KBM-7 (cell line): ENCODE measurements at regions not wholly inside any gene's neighbourhood (a gene's known extent, or its start where the extent isn't known, plus 50 kb on each side); places are given as distances from the start of the nearest gene placed in this dataset.

ENCODE experiments used
- DNase-seq: peaks from one replicate; pipeline ENCODE4 v3.0.0-alpha.2; 2015
- in situ Hi-C: fragments of 300-500 bp; cut with MboI; formaldehyde crosslinking; loops from 2 replicates; pipeline ENCODE4 v1.14.3; 2020; ENCODE audit warnings: low sequenced_read_pairs, low pct_unique_long_range_greater_than_20kb, mixed read lengths

- no peak for DNase-seq
- in situ Hi-C loops: no loop called here
These were observed 199.5 kb downstream of the NDFIP2 start for GRCh38 chr13:79680485-79680884.

GRCh38 chr13:79679334-79679733, 198.4 kb downstream of the NDFIP2 start:
- in situ Hi-C loops: no loop called here
- peak; percentile 61 for DNase-seq

GRCh38 chr13:79678100-79678499, 197.1 kb downstream of the NDFIP2 start:
- no peak for DNase-seq
- in situ Hi-C loops: no loop called here

- in situ Hi-C loops: no loop called here
- no peak for DNase-seq
These were observed 195.1 kb downstream of the NDFIP2 start for GRCh38 chr13:79675931-79676660.

- in situ Hi-C loops: no loop called here
- no peak for DNase-seq
These were observed 194.0 kb downstream of the NDFIP2 start for GRCh38 chr13:79674765-79675515.

GRCh38 chr13:79673993-79674377, 193.0 kb downstream of the NDFIP2 start:
- no peak for DNase-seq
- in situ Hi-C loops: no loop called here

- DNase-seq: no peak
- in situ Hi-C loops: no loop called here
These were observed 192.5 kb downstream of the NDFIP2 start for GRCh38 chr13:79673310-79673992.

DNA sequence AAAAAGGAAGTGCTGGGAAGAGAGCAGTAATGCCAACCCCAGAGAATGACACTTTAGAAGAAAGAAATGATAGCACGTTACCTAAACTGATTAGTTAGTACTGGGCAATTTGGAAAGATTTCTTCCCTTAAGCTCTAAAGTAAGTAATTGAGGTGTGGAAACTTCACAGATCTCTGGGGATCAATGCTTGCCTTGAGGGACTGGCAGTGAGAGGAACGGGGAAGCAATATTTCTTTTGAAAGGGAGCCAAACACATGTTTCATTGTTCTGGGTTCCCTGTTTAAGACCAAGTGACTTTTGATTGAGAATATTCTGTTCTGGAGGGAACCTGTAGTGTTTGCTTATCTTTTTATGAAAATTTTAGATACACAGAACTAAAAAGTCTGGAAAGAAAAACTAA, 190.5 kb downstream of the NDFIP2 start:
- no peak for DNase-seq

DNA sequence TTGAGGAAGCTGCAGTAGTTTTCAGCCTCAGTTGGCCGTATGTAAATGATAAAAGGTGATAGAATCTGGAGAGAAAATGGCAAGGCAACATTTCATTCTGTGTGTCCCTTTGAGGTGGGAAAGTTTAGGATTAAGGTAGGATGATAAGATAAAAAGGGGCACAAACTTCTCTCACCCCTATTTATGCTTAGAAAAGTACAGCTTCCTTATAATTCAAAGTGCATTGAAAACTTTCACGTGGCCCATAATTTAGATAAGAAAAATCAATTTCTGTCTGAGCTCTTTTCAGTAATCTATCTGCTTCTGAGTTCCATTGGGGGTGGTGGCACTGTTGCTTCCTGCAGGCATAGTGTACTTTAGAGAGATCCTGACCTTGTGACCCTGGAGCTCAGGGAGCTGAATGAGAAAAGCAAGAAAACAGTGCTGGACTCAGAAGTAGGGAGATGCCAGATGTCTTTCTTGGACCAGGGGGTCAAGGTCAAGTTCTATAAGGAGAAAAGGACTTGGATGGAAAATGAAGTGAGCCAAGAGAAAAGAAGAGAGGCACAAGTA, 187.3 kb downstream of the NDFIP2 start:
- in situ Hi-C loops: no loop called here
- DNase-seq: no peak

More for the DNA sequence above, 190.5 kb downstream of the NDFIP2 start:
- in situ Hi-C loops: no loop called here

GRCh38 chr13:79667771-79668170, 186.8 kb downstream of the NDFIP2 start:
- no peak for DNase-seq
- in situ Hi-C loops: no loop called here

- in situ Hi-C loops: no loop called here
- no peak for DNase-seq
These were observed 183.2 kb downstream of the NDFIP2 start for GRCh38 chr13:79663977-79664636.

DNA sequence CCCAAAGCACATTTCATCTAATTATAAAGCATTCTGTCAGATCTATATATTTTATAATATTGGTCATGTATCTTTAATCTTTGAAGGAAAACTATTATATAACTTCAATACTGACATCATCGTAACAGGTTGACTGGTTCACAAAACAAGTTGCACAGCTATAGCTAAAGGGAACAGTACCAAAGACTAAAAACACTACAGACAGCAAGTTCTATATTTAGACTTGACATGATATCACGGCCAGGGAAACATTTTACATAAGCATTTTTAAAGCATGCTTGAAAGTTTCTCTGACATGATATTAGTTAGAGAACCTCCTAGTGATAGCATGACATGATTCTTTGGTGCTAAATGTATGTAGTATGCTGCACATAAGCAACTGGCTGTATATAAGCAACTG, 182.5 kb downstream of the NDFIP2 start:
- in situ Hi-C loops: no loop called here
- no peak for DNase-seq

- in situ Hi-C loops: no loop called here
- DNase-seq: no peak
These were observed 181.9 kb downstream of the NDFIP2 start for GRCh38 chr13:79662882-79663281.

DNA sequence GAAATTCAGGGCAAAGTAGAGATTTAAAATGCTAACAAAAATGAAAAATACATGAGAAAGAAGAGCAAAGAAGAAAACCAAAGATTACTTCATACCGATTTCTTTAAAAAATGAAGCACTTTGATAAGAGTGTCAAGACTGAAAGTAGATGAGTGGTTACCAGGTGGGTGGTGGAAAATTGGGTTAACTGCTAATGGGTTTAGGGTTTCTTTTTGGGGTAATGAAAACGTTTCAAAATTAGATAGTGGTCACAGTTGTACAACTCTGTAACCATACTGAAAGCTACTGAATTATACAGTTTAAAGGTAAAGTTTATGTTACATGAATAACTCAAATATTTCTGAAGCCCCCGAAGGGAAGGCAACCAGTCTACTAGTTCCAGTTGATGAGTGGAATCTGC, 179.4 kb downstream of the NDFIP2 start:
- in situ Hi-C loops: no loop called here
- DNase-seq: no peak

GRCh38 chr13:79659121-79659521, 178.2 kb downstream of the NDFIP2 start:
- DNase-seq: no peak
- in situ Hi-C loops: no loop called here

DNA sequence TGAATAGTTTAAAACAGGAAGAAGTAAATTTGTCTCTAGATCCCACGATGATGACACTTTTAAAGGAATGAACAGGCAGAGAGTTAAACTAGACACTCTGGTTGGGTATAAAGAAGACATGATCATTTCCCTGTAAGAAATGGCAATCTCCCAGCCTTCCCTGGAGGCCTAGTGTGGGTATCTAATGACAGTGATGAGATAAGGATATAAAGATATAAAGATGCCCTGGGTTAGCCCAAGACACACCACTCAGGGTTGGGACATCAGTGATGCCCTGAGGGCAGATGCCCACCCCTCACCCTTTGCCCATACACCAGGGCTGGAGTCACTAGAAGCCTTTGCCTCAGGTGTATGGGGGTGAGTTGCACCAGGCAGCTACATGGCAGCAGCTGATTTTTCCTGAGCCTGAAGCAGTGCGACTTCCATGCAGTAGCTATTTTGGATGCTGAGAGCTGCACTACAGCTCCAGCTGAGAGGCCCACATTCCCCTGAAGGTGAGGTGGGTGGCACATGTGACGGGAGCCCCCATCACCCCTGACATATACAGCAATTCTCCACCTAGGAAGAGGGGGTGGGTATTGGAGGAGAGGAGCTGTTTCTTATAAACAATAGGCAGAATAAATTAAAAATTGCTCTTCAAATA, 177.5 kb downstream of the NDFIP2 start:
- no peak for DNase-seq
- in situ Hi-C loops: no loop called here

DNA sequence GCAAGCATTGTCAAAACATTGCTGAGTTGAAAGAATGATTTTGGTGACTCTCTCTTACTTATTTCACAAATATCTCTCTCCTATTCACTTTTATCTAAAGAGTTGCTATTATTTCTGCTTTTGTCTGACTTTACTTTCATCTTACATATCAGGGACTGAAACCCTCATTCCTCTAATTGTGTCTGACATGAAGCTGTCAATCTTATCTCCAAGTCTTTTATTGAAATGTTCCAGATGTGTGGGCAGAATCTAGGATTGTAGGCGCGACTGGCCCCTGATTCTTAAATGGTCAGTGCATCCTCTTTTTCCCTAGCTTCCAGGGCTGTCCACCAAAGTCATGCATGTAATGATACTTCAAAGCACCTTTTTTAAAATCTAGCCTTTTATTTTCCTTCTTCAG, 174.6 kb downstream of the NDFIP2 start:
- DNase-seq: no peak
- in situ Hi-C loops: no loop called here

DNA sequence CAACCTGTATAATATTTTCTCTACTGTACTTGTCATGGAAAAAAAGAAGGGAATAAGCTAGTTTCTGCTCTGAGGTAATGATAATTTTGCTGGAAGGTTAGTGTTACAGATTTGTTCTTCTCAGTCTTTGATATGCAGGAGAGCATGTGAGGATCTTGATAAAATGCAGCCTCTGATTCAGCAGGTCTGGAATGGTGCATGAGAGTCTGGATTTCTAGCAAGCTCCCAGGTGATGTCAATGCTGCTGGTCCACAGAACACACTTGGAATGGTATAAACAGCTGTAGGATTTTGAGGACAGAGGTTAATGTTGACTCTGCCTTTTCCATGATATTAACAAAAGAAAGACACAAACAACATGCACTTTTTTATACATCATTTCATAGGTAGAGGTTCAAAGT, 173.6 kb downstream of the NDFIP2 start:
- no peak for DNase-seq
- in situ Hi-C loops: no loop called here

DNA sequence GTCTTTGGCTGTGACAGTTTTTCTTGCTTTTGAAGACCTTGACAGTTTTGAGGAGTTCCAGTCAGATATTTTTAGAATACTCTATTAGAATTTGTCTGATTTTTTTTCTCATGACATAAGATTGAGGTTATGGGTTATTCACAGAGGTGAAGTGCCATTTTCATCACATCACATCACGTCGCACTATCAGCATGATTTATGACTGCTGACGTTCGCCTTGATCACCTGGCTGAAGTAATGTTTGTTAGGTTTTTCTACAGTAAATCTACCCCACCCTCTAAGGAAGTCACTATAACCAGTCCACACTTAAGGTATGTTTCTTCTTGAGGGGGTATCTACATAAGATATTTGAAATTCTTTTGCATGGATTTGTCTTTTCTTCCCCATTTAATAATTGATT, 169.7 kb downstream of the NDFIP2 start:
- DNase-seq: no peak
- in situ Hi-C loops: no loop called here
